GM12878 (cell line): ENCODE measurements at regions not wholly inside any gene's neighbourhood (a gene's known extent, or its start where the extent isn't known, plus 50 kb on each side); places are given as distances from the start of the nearest gene placed in this dataset.

Source experiments
- SREBF2 ChIP-seq: IDR thresholded peaks from 2 replicates; pipeline ENCODE4 v1.6.1; 2012; ENCODE audit warnings: mild to moderate bottlenecking, low read length
- ZNF274 ChIP-seq: IDR thresholded peaks from one replicate; pipeline ENCODE4 v1.8.0; 2011; ENCODE audit not compliant: insufficient read length, insufficient read depth

GRCh38 chr7:81506609-81507008, 263.2 kb downstream of the HGF start:
- TF ChIP-seq ZNF274 (no peak), SREBF2 (no peak)
